NCI-H1092 treated with DMSO at 0.1 percent for 48 hours (cell line): ENCODE measurements at regions not wholly inside any gene's neighbourhood (a gene's known extent, or its start where the extent isn't known, plus 50 kb on each side); places are given as distances from the start of the nearest gene placed in this dataset.

Source experiments
- DNase-seq: peaks from one replicate; lab custom pipeline; 2025; lab: John Stamatoyannopoulos, UW

DNA sequence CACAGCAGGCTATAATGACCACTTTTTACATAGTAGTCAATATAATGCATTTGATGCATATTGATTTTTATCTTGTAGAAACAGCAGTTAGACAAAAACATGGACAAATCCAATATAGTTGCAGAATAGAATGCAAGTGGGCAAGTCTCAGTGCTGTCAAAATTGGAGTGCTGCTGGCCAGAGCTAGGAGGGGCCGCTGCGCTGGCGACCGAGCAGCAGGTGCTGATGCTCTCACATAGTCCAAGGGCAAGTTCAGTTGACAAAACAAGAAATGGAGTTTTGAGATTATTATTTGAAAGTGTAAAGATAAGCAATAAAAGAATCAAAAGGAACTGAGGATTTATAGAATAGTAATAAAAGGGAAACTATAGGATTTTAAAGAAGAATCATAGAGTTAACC lies 60.6 kb upstream of the CDK20 start:
- DNase-seq = no peak

DNA sequence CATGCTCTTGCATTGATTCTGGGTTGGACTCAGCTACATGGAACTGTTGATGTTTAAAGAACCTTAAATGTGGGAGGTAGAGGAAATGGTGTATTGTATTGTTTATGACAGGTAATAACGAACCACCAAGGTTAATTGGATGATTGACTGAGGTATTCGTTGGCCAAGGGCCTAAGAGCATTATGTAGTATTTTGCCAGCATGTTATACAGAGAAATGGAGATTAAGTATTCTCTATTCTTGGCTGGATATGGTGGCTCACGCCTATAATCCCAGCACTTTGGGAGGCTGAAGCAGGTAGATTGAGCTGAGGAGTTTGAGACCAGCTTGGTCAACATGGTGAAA lies 59.0 kb upstream of the CDK20 start:
- no peak for DNase-seq

DNA sequence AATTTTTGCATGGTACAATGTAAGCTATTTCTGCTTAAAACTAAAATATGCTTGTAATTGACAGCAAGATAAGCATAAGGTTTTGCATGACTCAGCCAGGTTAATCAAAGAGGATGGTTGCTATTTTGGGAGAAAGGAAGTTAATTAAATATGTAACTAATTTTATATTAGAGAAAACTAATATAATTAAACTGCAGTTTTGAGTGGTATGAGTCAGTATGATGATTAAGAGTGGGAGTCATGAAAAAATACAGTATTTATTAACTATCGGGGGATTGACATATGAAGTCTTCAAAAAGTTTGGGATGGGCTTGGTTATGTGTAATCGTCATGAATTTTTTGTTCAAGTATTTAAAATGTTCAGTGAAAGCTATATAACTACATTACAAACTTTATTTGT lies 54.0 kb upstream of the CDK20 start:
- DNase-seq = no peak

DNA sequence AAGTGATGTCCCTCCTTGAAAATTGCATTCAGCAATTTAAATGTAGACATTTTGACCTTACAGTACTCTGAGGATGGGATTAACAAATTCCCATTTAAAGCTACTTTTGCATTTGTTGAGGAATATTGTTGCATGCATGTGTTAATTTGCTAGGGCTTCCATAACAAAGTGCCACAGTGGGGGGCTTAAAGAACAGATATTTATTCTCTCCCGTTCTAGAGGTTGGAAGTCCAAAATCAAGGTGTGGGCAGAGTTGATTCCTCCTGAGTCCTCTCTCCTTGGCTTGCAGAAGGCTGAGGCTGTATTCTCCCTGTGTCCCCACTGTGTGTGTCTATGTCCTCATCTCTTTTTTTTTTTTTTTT lies 51.8 kb upstream of the CDK20 start:
- no peak for DNase-seq

DNA sequence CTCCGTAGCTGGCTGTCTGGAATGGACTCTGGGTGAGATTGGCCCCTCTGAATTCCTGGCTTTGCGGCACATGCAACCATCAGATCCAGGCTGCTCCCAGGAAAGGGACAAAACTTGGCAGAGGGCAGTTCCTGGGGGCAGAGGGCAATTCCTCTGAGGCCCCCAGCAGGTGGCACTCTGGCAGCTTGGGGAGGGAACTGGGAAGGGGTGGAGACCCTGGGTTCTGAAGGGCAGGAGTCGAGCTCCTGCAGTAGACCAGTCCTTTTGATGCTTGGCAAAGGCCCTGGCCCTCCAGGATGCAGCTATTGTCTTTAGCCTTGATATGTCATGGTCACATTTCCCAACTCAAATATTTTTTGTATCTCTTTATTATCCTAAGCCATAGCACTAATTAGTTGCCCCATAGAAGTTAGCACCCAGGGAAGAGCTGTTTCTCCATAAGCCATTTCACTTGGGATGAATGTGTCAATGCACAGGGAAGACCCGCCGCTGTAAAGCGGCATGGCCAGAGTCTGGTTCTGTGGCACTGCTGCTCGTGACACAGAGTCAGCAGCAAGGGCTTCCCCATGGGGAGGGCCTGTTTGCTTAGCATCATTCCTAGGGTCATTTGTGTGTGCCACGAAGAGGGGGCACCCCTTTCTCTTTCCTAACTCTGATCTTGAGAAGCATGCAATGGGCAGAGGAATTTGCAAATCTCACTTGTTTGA lies 51.2 kb upstream of the CDK20 start:
- no peak for DNase-seq

DNA sequence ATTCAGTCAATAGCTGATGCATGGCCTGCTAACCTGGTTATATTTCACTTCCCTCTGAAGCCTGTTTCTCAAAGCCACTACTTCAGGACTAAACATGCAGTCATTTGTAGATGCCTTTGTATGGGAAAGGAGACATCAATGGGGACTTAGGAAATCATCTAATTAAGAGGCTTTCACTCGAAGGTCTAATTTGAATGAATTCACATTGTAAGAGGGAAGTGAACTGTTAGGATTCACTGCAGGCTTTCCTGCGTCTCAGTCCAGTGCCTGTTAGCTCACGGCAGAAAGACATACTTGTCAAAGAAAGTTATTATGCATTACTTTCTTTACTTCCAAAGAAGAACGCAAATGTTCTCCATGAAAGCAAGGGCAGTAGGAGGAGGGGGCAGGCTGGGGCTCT lies 50.6 kb upstream of the CDK20 start:
- no peak for DNase-seq
